CD1c-positive myeloid dendritic cell (primary cell): ENCODE measurements at regions not wholly inside any gene's neighbourhood (a gene's known extent, or its start where the extent isn't known, plus 50 kb on each side); places are given as distances from the start of the nearest gene placed in this dataset.

Experiments
- DNase-seq: peaks from one replicate; pipeline ENCODE4 v3.0.0-alpha.2; 2016; ENCODE audit errors: extremely low spot score

DNA sequence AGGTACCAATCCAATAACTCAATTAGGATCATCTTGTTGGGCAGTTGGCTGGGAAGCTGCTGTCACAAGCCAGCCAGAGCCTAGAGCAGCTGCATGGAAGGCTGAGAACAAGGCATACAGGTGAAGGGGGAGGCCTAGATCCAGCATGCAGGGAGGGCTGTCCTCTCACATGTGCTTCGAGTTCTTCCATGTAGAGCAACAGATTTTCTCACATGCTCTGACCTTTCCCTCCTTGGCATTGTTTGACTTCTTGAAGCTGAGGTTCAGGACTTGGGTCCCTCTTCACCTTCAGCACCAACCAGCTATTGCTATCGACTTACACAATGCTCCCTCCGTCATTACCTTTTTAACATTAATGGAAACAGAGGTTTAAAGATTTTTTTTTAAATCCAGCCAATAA, 257.7 kb downstream of the ATG4C start:
- no peak for DNase-seq

DNA sequence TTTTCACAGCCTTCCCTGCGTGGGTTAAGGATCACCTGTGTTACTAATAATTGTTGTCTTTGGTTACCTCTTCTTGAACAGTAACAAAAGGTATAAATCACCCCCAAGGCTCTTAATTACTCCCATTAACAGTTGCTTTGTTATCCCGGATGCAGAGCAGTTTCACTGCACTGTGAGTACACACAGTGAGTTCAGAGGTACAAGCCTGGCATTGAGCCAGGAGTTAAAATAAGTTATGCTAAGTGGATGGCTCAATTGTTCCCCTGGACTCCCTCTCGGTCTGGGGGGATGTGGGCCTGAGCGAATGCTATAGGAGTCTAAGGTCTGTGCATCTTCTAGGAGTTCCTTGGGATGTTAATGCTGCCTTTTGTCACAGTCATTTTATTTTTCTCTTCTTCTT, 258.3 kb downstream of the ATG4C start:
- DNase-seq = no peak

DNA sequence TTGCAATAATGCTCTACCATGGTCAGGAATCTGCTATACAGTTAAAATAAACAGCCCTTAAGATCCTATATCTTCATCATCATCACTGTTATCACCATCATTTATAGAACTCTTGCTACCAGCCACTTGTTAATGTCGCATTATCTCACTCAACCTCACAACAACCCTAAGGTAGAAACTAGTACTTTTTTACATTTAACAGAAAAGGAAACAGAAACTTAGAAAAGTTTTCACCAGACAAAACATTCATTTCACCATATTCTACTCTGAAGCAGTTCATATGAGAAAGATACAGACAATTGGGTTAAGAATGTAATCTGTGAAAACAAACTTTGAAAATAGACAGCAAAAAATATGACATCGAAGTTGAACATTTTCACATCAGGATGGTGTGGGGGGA, 262.6 kb downstream of the ATG4C start:
- no peak for DNase-seq

DNA sequence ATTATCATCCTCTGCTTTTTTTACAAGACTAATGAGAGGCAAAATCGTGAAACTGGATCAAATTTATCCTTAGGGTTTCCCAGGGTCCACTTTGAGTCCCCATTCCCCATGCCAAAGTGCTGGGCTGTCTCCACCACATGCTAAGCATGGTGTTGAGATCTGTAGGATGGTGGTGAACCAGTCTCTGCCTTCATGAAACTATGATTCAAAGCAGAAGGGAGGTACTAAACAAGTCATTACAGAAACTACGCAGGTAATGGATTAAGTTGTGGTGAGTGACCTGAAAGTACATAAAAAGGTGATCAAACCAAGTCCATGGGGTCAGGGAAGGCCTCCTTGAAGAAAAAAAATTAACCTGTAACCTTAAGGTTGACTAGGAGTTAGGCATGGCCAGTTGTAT, 265.2 kb downstream of the ATG4C start:
- DNase-seq = no peak

DNA sequence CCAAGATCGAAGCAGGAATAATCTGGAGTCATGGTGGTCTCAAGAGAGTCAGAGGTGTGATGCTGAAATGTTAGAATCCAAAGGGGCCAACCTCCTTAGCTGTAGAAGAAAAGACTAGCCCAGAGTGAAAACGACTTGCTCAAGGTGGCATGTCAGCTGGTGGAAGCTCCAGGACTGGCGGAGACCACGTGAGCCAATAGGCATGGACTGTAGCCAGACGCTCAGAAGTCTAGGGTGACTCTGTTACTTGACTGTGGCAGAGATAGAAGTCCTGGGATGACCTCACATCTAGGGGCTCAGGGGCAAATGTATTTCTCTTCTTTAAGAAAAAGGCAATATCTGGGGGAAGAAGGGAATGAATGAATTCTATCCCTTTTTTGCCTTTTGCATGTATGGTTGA, 267.4 kb downstream of the ATG4C start:
- DNase-seq = no peak

DNA sequence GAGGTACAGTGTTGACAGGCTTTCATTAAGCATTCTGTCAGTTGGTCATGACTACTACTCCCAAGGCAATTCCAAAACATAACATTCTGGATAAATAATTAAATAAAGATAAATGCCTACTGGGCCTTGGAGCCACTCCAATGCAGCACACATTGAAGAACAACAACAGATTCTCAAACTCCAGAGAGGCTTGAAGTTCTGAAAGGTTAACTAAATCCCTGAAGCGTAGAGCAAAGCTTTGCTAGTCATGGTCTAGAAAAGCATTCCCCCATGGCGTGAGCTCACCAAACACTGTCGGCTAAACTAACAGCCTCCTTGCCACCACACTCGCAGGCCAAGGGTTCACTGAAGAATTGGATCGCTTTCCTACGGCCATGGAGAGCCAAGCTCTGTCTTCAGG, 268.0 kb downstream of the ATG4C start:
- no peak for DNase-seq

DNA sequence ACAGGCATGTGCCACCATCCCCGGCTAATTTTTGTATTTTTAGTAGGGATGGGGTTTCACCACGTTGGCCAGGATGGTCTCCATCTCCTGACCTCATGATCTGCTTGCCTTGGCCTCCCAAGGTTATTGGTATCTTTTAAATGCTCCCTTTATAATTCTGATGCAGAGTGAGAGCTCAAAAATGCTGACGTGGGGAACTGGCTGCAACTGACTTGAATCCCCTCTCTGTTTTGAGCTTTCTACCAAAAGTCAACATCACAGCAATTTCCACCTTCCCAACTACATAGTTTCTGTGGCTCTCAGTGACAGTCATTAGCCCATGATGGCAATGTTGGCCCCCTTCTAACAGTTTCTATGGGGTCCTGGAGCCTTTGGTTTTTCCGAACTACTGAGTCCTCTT, 268.2 kb upstream of the FOXD3 start:
- DNase-seq = no peak

DNA sequence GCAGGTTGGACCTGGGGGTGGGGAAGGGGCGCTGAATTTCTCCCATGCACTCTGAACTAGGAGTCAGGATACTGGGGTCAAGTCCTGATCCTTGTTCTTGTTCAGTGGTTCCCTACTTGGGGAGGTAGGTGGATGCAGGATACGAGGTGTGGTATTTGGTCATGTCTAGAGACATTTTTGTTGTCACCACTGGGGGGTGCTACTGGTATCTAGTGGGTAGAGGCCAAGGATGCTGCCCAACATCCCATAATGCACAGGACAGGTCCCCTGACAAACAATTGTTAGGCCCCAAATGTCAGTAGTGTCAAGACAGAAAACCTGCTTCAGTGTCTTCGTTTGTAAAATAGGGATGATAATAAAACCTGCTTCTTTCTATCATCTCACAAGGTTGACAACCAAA, 259.0 kb upstream of the FOXD3 start:
- no peak for DNase-seq

DNA sequence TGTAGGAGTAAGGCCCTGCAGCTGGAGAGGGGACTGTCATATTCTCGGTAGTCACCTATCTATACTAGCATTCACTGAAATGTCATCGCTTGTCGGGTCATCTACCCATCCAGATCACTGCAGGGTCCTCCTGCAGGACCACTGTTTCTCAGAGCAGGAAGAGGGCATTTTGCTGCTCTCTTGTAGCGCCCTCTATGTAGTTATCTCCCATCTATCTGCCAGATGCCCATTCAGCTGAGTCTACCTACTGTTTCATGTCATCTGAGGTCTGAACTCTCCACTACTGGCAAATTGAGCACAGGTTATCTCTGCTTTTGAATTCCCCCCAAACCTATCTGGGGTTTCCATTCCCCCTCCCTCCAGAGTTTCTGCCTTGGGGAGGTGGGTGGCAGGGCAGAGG, 258.2 kb upstream of the FOXD3 start:
- DNase-seq = no peak

DNA sequence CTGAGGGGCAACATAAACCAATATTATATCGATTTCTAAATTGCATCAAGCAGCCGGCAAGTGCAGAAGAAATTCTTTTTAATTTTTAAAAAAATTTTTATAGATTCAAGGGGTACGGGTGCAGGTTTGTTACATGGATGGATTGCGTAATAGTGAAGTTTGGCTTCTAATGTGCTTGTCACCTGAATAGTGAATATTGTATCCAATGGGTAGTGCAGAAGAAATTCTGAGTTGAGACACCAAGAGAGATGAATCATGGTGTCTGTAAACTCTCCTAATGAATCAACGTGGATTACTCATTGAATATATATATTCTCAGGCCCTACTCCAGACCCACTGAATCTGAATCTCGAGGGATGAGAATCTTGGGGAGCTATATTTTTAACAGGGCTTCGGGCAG, 253.7 kb upstream of the FOXD3 start:
- DNase-seq = no peak

DNA sequence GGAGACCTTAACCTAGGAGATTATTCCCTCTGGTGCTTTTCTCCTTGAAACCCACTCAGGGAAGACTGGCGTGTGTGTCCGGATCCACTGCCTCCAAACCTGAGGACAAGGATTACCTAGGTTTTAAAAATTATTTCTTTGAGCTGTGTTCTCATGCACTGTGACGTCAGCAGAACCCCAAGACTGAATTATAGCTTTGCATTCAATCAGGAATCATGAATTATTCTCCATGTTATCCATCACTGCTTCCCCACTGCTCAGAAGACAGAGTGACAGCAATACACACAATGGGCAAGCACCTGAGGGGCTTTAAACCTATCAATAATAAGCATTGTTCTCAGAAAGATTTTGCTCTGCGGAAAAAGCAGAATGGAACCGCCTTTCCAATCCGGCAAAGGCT, 253.2 kb upstream of the FOXD3 start:
- no peak for DNase-seq

DNA sequence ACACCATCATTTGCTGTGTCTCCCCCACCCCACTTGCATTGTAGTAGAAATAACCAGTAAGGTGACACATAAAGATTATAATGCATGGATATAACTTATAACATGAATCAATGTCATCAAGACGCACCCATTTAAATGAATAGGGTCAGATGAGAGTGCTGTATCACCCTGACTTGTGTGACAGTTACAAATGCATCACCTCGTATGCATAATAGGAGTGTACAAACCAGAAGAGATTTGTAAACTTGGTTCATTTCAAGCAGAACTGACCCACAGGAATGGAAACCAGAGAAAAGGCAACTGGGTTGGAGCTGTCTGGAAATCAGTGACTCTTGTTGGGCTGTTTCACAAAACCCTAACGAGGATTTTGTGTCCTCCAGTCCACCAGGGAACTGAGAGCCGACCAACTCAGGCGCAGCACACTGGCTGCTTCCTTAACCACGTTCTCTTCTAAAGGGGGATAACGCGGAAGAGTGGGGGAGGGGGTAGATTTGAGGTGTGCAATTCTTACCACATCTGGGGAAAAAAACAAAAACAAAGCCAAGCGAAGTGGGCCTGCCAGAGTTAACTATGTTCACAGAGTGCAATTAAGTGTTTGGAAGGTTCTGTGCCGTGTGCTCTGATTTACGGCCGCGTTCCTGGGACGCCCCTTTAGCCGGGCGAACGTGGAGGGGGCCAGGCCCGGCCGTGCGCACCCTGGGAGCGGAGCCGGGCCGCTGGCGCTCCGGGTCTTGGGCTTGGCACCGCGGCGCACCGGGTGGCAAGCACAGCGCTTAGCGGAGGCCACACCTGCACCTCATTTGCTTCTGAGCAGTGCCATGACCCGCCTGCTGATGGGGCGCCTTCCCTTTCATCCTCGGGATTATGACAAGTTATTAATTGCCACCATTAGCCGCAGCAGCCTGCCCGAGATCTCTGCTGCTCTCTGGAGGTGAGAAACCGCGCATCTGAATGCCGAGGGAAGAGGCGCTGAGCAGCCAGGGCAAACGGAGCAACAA, 248.8 kb upstream of the FOXD3 start:
- no peak for DNase-seq

DNA sequence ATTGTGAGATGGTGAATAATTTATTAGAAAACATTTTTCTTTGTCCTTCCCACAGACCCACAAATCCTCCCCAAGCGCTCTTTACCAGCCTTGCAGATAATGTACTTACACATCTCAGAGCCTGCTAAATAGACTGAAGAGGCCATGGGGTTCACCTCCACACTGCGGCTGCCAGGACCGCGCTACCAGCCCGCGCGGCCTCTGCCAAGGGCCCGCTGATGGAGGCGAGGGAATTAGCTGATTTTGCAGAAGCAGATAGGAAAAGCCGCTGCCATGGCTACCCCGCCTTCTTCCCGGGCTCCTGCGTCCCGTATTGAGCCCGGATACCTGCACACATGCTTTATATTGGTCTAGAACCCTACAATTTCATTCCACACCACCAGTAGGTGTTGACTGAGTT, 248.0 kb upstream of the FOXD3 start:
- no peak for DNase-seq

DNA sequence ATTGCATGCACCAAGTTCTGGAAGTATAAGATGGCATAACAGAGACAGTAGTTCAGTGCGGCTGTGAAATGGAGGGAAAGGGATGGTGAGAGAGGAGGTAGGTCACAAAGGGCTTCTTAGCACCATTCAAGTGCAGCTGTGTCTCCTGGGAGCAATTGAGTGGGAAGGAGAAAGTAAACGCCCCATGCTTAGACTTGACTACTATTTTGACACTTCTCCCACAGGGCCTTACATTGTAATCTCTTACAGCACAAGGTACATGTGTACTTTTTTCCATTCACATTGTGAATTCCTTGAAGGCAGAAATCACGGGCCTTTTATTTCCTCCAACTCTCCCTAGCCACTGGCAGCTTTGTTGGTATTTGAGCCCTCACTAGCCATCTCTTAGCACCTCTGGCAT, 239.6 kb upstream of the FOXD3 start:
- no peak for DNase-seq

DNA sequence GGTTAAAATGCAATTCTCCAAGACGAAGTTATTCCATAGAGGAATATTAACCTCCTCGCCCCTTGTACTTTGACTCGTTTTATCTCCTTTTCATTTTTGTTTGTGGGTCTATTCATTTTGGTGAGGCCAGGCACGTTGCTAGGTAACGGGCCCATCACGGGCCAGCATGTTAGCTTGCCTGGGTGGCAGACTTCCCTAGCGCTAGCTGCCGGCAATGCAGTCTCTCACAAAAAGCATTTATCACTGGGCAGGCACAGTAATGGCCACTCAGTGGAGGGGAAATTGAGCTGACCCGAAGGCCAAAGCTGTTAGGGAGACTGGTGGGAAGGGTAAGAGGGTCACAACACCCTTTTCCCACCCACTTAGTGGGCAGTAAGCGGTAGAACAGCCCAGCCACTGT, 234.4 kb upstream of the FOXD3 start:
- no peak for DNase-seq

DNA sequence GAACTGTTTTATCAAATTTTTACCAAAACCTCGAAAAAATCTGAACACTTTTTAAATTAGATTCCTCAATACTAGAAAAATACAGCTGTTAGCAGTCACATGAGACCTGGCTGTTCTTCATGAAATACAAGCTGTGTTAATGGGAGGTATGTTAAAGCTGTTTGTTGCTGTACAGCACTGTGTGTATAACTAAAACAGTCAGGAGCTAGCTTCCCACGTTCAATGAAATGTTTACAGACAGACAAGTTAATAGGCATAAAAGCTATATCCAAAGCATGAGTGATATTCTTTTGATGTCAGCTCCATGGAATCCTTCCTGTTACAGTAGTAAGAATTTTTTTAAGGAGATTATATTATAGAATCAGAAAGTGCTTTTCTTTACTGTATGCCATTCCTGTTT, 223.2 kb upstream of the FOXD3 start:
- DNase-seq = no peak

DNA sequence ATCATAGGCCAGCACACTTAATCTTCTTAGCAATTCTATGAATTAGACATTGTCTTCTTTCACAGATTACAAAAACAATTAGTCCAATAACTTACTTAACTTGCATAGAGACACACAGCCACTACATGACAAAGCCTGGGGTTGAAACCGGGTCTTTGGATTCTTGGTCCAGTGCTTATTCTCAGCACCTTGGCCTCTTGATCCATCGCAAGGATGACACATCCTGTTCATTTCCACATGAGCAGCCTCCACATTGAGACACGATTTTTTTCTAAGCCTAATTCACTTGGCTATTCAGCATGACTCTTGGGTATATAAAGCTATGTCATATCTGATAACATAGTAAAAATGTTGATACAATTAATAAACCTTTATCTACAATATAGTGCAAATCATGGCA, 221.0 kb upstream of the FOXD3 start:
- DNase-seq = no peak

DNA sequence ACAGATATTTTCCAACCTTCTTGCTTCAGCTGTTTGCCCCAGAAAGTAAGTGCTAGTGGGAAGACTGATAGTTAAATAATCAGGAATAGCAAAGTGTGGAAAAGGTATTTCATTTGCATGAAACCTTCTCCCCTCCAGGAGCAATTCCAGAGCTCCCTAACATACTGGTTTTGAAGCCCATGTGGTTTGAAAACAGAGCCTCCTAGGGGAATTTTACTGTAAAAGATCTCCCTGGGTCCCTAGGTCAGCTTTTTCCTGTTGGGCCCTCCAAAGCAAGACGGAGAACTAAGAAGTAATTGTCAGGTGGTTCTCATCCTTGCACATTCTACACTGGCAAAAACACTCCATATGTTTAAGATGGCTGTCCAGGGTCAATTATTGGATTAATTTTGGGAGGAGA, 218.7 kb upstream of the FOXD3 start:
- no peak for DNase-seq

DNA sequence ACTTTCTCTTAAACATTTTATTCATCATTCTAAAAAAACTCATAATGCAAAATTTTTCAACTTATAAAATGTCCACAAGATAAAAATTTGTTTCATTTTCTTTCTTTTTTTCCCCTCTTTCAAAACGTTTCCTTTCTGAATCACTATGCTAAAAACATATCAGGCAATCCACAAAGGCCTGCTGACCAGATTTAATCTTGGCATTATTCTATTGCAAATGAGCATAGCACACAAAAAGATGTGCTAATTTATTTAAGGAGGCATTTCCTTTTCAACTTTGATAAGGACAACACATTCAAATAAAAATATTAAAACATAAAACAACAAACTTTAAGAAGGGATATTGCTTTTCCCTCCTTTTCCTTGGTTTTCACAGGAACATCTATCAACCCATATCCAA, 215.3 kb upstream of the FOXD3 start:
- DNase-seq = no peak

DNA sequence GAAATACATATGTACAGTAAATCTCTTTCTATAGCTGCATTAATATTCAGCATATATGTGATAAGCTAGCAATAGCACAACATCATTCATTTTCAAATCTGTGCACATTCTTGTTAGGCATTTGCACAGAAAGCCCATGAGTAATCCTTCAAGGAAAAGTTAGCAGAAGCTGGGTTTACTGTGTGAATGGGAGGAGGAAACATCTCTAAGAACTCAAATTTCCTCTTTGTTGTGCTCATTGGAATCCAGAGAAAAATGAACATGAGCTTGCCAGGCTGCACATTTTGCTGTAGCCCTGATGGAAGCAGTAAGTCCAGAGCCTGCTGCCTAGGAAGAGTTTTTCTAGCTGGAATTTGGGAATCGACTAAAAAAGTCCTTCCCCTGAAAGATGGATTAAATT, 214.2 kb upstream of the FOXD3 start:
- DNase-seq = no peak

DNA sequence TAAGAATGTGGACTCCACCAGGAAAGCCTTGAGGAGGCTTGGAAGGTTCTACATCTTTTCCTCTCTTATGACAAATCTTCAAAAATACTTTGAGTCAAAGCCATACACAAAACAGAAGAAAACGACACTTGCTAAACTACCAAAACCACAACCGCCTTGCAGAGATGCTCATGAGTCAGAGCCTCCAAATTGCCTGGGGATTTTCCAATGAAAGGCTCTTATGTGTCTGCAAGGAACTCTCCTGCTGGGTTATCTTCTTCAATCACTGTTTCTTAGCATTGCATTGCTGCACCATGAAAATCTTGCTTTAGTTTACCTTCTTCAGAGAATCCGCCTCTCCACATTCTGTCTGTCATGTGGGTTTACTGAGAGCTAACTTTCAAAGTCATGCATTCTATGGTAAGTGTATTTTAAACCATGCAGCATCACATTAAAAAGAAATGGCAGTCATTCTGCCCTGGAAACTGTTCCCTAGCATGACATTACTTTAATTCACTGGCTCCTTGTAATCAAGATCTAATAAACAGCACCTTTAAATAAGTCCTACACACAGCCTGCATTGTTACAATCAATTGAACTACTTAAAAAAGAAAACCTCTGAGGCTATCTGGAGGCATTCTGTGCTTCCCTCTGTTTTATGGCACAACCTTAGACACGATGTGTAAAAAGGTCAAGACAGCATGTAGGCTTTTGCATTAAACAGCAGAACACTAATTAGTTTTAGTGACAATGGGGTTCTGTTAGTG, 210.0 kb upstream of the FOXD3 start:
- DNase-seq = no peak

DNA sequence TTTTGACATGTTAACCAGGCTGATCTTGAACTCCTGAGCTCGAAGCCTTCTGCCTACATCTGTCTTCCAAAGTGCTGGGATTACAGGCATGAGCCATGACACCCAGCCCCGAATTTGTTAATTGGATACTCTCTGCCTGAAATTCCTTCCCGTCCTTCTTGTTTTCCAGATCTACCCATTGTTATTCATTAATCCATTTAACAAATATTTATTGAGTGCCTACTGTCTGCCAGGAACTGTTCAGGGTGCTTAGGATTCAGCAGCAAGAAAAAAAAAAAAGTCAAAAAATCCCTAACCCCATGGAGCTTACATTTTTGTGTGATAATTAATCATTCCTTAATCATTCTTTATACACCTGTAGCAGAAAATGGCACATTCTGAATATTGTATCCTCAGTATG, 206.8 kb upstream of the FOXD3 start:
- no peak for DNase-seq

DNA sequence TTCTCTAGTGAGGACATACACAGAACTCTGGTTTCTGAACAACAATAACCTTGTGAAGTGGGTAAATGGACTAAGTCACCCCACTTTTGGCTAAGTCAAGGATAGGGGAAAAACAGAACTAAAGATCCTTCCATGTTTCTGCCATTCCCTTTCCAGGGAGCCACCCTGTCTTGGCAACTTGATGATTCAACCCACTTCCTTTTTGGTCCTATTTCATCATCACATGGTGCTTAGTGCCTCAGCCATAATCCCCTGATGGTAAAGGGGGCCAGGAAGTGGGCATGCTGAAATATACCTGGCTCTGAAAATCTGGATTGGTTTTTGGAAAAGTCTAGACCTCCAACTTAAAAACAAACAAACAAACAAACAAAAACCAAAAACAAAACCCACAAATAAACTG, 206.4 kb upstream of the FOXD3 start:
- no peak for DNase-seq
